ENCODE measurements at regions not wholly inside any gene's neighbourhood (a gene's known extent, or its start where the extent isn't known, plus 50 kb on each side); places are given as distances from the start of the nearest gene placed in this dataset.

DNA sequence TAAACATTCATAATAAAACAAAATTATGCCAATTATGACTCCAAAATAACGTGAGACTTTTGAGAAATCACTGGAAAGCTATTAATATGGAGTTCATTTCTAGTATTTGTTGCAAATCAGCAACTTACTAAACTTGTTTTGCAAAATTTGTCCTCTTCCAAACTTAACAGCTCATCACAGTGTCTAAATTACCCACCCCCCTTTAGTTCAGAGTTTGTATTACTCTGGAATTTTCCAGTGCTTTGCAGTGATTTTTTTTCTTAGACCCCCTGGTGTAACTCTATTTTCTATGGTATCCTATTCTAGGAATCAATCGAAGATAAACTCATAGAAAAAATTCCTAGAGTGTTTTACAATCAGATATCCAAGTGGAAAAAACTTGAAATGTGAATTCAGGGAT lies 72.4 kb upstream of the CACHD1 start:
- Histone ChIP-seq H3K4me3 (replicated peaks; ENCODE audit: low read depth, low read length) (no peak overlapping the region), H3K27me3 (replicated peaks; ENCODE audit: control insufficient read depth, insufficient read depth, low read length) (no peaks in the 10 kb centered on the region), H3K36me3 (ENCODE audit: control insufficient read depth, insufficient read depth, low read length) (no peaks in the 10 kb centered on the region)
- no peak for DNase-seq (ENCODE audit: extremely low read depth, insufficient read length)
- TF ChIP-seq, protein P1, sequence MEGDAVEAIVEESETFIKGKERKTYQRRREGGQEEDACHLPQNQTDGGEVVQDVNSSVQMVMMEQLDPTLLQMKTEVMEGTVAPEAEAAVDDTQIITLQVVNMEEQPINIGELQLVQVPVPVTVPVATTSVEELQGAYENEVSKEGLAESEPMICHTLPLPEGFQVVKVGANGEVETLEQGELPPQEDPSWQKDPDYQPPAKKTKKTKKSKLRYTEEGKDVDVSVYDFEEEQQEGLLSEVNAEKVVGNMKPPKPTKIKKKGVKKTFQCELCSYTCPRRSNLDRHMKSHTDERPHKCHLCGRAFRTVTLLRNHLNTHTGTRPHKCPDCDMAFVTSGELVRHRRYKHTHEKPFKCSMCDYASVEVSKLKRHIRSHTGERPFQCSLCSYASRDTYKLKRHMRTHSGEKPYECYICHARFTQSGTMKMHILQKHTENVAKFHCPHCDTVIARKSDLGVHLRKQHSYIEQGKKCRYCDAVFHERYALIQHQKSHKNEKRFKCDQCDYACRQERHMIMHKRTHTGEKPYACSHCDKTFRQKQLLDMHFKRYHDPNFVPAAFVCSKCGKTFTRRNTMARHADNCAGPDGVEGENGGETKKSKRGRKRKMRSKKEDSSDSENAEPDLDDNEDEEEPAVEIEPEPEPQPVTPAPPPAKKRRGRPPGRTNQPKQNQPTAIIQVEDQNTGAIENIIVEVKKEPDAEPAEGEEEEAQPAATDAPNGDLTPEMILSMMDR (IDR thresholded peaks at IDR 0.05; ENCODE audit: insufficient read depth, low read length, poor library complexity, severe bottlenecking), result no peak

- no peak for DNase-seq (ENCODE audit: extremely low read depth, insufficient read length)
- Histone ChIP-seq H3K36me3 (ENCODE audit: control insufficient read depth, insufficient read depth, low read length) (no peaks in the 10 kb centered on the region), H3K4me3 (replicated peaks; ENCODE audit: low read depth, low read length) (no peak overlapping the region), H3K27me3 (replicated peaks; ENCODE audit: control insufficient read depth, insufficient read depth, low read length) (no peaks in the 10 kb centered on the region)
- TF ChIP-seq, protein P1 (IDR thresholded peaks at IDR 0.05; ENCODE audit: insufficient read depth, low read length, poor library complexity, severe bottlenecking), result no peak
Measured at GRCh38 chr1:64398936-64399335, 71.0 kb upstream of the CACHD1 start.

- Histone ChIP-seq H3K36me3 (ENCODE audit: control insufficient read depth, insufficient read depth, low read length) (no peaks in the 10 kb centered on the region), H3K27me3 (replicated peaks; ENCODE audit: control insufficient read depth, insufficient read depth, low read length) (no peaks in the 10 kb centered on the region; the same call in 1 of the 2 replicates), H3K4me3 (replicated peaks; ENCODE audit: low read depth, low read length) (no peak overlapping the region)
- TF ChIP-seq, protein P1 (IDR thresholded peaks at IDR 0.05; ENCODE audit: insufficient read depth, low read length, poor library complexity, severe bottlenecking), result no peak
- DNase-seq (ENCODE audit: extremely low read depth, insufficient read length), result no peak
Measured at GRCh38 chr1:64401285-64401684, 68.6 kb upstream of the CACHD1 start.

DNA sequence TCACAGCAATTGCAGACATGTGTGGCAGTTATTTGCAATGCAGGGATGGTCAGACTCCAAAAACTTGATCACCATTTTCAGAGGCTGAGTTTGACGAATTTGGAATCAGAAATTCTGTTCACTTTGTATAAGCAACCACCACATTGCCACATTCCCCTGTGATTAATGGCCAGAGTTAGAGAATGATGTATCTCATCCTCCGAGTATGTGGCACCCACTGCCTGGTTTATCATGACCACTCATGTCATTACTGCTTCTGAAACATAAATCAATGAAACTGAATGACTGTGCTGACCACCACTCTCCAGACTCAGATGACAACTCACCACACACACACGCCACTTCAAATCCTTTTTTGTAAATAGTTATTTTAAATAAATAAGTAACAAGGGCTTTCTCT lies 66.6 kb upstream of the CACHD1 start:
- DNase-seq (ENCODE audit: extremely low read depth, insufficient read length), result no peak
- Histone ChIP-seq H3K36me3 (ENCODE audit: control insufficient read depth, insufficient read depth, low read length) (no peaks in the 10 kb centered on the region), H3K27me3 (replicated peaks; ENCODE audit: control insufficient read depth, insufficient read depth, low read length) (no peaks in the 10 kb centered on the region; the same call in 1 of the 2 replicates), H3K4me3 (replicated peaks; ENCODE audit: low read depth, low read length) (no peak overlapping the region)
- TF ChIP-seq, protein P1 (IDR thresholded peaks at IDR 0.05; ENCODE audit: insufficient read depth, low read length, poor library complexity, severe bottlenecking), result no peak

- no peaks in the 10 kb centered on the region for H3K36me3 ChIP-seq (ENCODE audit: control insufficient read depth, insufficient read depth, low read length)
- TF ChIP-seq, protein P1 (IDR thresholded peaks at IDR 0.05; ENCODE audit: insufficient read depth, low read length, poor library complexity, severe bottlenecking), result no peak
- no peak overlapping the region for H3K4me3 ChIP-seq (replicated peaks; ENCODE audit: low read depth, low read length)
- no peak for DNase-seq (ENCODE audit: extremely low read depth, insufficient read length)
- H3K27me3 ChIP-seq (replicated peaks; ENCODE audit: control insufficient read depth, insufficient read depth, low read length), result no peaks in the 10 kb centered on the region; the same call in 1 of the 2 replicates
Measured at GRCh38 chr1:64404202-64404601, 65.7 kb upstream of the CACHD1 start.

- Histone ChIP-seq H3K27me3 (replicated peaks; ENCODE audit: control insufficient read depth, insufficient read depth, low read length) (no peaks in the 10 kb centered on the region; the same call in 1 of the 2 replicates), H3K4me3 (replicated peaks; ENCODE audit: low read depth, low read length) (no peak overlapping the region), H3K36me3 (ENCODE audit: control insufficient read depth, insufficient read depth, low read length) (no peaks in the 10 kb centered on the region)
- TF ChIP-seq, protein P1 (IDR thresholded peaks at IDR 0.05; ENCODE audit: insufficient read depth, low read length, poor library complexity, severe bottlenecking), result no peak
- no peak for DNase-seq (ENCODE audit: extremely low read depth, insufficient read length)
Measured at GRCh38 chr1:64405833-64406232, 64.1 kb upstream of the CACHD1 start.
